ENCODE measurements at regions not wholly inside any gene's neighbourhood (a gene's known extent, or its start where the extent isn't known, plus 50 kb on each side); places are given as distances from the start of the nearest gene placed in this dataset.
A peak's percentile ranks its signal among the peaks of the same experiment; 100 is the strongest.

DNA sequence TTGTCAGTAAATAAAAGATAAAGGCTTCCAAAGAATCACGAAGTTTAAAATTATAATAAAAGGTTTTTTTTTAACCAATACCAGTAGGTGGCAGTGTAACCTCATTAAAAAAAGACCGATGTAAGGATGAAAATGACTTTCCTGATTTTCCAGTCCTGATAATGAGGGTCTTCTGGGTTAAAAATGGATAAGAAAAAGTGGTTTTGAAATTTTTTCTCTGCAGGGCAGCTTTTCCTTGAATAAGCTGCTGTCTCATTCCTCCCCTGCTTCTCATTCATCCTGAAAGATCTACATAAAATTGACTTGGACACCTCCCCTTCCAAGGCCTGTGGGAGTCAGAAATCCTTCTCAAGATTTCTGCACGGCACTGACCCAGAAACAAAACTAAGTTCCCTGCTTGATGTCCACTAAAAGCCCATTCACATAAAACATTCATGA is 58.9 kb upstream of the FBXO33 start:
- Histone ChIP-seq H3K27ac (ENCODE audit: low read depth in 2 of 2, low read length in 1 of 2) (no peak overlapping the region), H2AFZ (ENCODE audit: low read depth) (no peak overlapping the region), H3F3A (replicated peaks; ENCODE audit: insufficient read depth) (no peaks in the 10 kb centered on the region), H3K4me2 (no peak overlapping the region), H3K9ac (no peak overlapping the region), H3K4me3 (ENCODE audit: low read depth in 2 of 2, low read length in 1 of 2) (no peak overlapping the region), H3K27me3 (ENCODE audit: insufficient read depth) (no peaks in the 10 kb centered on the region), H3K9me2 (no peaks in the 10 kb centered on the region), H3K9me3 (no peaks in the 10 kb centered on the region), H3K79me2 (ENCODE audit: insufficient read depth) (no peaks in the 10 kb centered on the region), H3K4me1 (ENCODE audit: control insufficient read depth in 1 of 2, insufficient read depth in 2 of 2, low read depth in 1 of 2, low read length in 1 of 2) (peaks cover 0 to 3% of the 10 kb centered on the region in 2 experiments; a peak in 1 of 4 replicates), H3K36me3 (replicated peaks in 1 of 2; ENCODE audit: control insufficient read depth in 1 of 2, insufficient read depth in 2 of 2, low read length in 1 of 2) (no peaks in the 10 kb centered on the region), H4K20me1 (ENCODE audit: insufficient read depth) (no peaks in the 10 kb centered on the region)
- ChIA-PET CTCF (interaction anchor here (0.8 kb wide), 1 partner anchor 40 kb away, joined by 6 read pairs; no protein-coding TSS in a partner anchor), POLR2A (no interaction called here)
- 7% methylated on average over 3 of the region's 3 CpGs for WGBS (ENCODE audit: low lambda C conversion rate)
- peak; percentile 53 for TF ChIP-seq CTCF (IDR thresholded peaks at IDR 0.05)
- peak; percentile 37 for TF ChIP-seq RAD21 (IDR thresholded peaks at IDR 0.05; ENCODE audit: low read length)
- no peak for TF ChIP-seq YY1 (IDR thresholded peaks at IDR 0.05; ENCODE audit: low read depth)
- TF ChIP-seq REST (IDR thresholded peaks at IDR 0.05; ENCODE audit: low read depth, low read length), result no peak
- peak; percentile 1 for DNase-seq

GRCh38 chr14:39488600-39488999 is 56.4 kb upstream of the FBXO33 start:
- DNase-seq, result no peak
- Histone ChIP-seq H2AFZ (ENCODE audit: low read depth) (no peak overlapping the region), H3K9me3 (no peaks in the 10 kb centered on the region), H3K9me2 (no peaks in the 10 kb centered on the region), H3K27ac (ENCODE audit: low read depth in 2 of 2, low read length in 1 of 2) (no peak overlapping the region), H4K20me1 (ENCODE audit: insufficient read depth) (no peaks in the 10 kb centered on the region), H3K4me3 (ENCODE audit: low read depth in 2 of 2, low read length in 1 of 2) (no peak overlapping the region), H3K9ac (no peak overlapping the region), H3K4me2 (no peak overlapping the region), H3F3A (replicated peaks; ENCODE audit: insufficient read depth) (no peaks in the 10 kb centered on the region), H3K79me2 (ENCODE audit: insufficient read depth) (no peaks in the 10 kb centered on the region), H3K4me1 (ENCODE audit: control insufficient read depth in 1 of 2, insufficient read depth in 2 of 2, low read depth in 1 of 2, low read length in 1 of 2) (peaks cover 0 to 3% of the 10 kb centered on the region in 2 experiments; a peak in 1 of 4 replicates), H3K36me3 (replicated peaks in 1 of 2; ENCODE audit: control insufficient read depth in 1 of 2, insufficient read depth in 2 of 2, low read length in 1 of 2) (no peaks in the 10 kb centered on the region), H3K27me3 (ENCODE audit: insufficient read depth) (no peaks in the 10 kb centered on the region)
- CTCF ChIA-PET, result no interaction called here
- POLR2A ChIA-PET, result no interaction called here
- 0% methylated on average over 1 of the region's 1 CpG for WGBS (ENCODE audit: low lambda C conversion rate)
- TF ChIP-seq FOSL2 (IDR thresholded peaks at IDR 0.05; ENCODE audit: borderline replicate concordance, low read depth), result no peak
- no peak for TF ChIP-seq PBX3 (IDR thresholded peaks at IDR 0.05)
- no peak for TF ChIP-seq TCF12 (IDR thresholded peaks at IDR 0.05)
- TF ChIP-seq JUND (IDR thresholded peaks at IDR 0.05), result no peak
- no peak for TF ChIP-seq USF1 (IDR thresholded peaks at IDR 0.05; ENCODE audit: borderline replicate concordance, low read depth)
- no peak for TF ChIP-seq USF2 (IDR thresholded peaks at IDR 0.05; ENCODE audit: borderline replicate concordance, low read depth, low read length)
- no peak for TF ChIP-seq CTCF (IDR thresholded peaks at IDR 0.05)
- TF ChIP-seq REST (IDR thresholded peaks at IDR 0.05; ENCODE audit: low read depth, low read length), result no peak
- no peak for TF ChIP-seq SIN3A (IDR thresholded peaks at IDR 0.05; ENCODE audit: borderline replicate concordance, low read depth, low read length)
